Fibroblast of gingiva (primary cell): ENCODE measurements at regions not wholly inside any gene's neighbourhood (a gene's known extent, or its start where the extent isn't known, plus 50 kb on each side); places are given as distances from the start of the nearest gene placed in this dataset.
A peak's percentile ranks its signal among the peaks of the same experiment; 100 is the strongest.
"Not testable (repeated sequence)": the region's sequence is repeated elsewhere in the genome, so short reads cannot be mapped to it uniquely, and the experiment has no call there.

Source experiments
- DNase-seq: peaks from one replicate; pipeline ENCODE4 v3.0.0-alpha.2; 2011; ENCODE audit warnings: low read depth

- no peak for DNase-seq
These were observed 1259.0 kb upstream of the GOT2 start for GRCh38 chr16:59993101-59993500.

- no peak for DNase-seq
These were observed 1257.1 kb upstream of the GOT2 start for GRCh38 chr16:59991171-59991570.

DNA sequence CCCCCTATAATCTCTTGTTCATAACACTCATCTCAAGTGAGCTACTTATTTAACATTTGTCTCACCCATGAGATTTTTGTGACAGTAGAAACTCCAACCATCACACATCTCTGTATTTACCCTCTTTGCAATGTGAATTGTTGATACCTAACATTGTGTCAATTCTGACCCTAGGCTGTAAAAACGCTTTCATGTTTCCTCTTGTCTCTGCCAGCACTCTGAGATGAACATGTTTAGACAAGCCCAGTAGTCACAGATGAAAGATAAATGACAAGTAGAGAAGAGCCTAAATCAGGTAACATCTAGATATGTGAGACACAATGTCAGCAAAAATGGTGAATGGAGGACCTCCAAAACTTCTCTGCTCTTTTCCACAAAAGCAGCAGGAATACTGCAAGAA, 1254.5 kb upstream of the GOT2 start:
- no peak for DNase-seq

- no peak for DNase-seq
These were observed 1241.8 kb upstream of the GOT2 start for GRCh38 chr16:59975953-59976352.

GRCh38 chr16:59973966-59974365, 1239.8 kb upstream of the GOT2 start:
- no peak for DNase-seq

GRCh38 chr16:59971264-59971663, 1237.1 kb upstream of the GOT2 start:
- no peak for DNase-seq

DNA sequence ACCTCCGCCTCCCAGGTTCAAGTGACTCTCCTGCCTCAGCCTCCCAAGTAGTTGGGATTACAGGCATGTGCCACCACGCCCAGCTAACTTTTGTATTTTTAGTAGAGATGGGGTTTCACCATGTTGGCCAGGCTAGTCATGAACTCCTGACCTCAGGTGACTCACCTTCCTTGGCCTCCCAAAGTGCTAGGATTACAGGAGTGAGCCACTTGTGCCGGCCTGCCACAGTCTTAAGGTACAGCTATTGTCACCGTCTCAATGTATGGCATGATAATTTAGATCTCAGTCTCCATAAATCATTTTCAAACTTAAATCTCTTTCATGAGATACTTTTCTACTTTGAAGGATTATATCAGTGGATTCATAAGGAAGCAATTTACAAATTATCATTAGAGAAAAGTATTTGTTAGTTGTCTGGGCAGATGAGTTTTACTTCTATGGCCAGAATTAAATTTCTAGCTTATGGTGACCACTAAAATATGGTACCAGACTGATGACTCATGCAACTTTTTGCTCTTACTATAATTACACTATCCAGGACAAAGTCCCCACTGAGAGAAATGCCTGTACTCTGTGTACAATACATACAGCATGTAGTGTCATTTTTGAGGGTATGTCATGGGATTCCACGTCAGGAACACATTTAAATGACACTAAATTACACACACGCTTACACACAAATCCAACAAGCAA, 1230.3 kb upstream of the GOT2 start:
- no peak for DNase-seq

GRCh38 chr16:59959311-59959710, 1225.2 kb upstream of the GOT2 start:
- no peak for DNase-seq

- DNase-seq = peak; percentile 1
These were observed 1216.3 kb upstream of the GOT2 start for GRCh38 chr16:59950431-59950830.

DNA sequence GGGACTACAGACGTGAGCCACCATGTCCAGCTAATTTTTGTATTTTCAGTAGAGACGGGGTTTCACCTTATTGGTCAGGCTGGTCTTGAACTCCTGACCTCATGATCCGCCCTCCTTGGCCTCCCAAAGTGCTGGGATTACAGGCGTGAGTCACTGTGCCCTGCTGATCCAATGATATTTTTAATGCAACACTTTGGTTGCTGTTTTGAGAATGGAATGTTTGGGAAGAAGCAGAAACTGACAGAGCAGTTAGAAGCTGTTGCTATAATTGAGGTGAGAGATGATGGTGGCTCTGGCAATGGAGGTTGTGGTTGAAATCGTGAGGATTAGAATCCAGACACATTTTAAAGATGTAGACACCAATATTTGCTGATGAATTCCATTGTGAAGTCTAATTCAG, 1209.9 kb upstream of the GOT2 start:
- not testable (repeated sequence) for DNase-seq

DNA sequence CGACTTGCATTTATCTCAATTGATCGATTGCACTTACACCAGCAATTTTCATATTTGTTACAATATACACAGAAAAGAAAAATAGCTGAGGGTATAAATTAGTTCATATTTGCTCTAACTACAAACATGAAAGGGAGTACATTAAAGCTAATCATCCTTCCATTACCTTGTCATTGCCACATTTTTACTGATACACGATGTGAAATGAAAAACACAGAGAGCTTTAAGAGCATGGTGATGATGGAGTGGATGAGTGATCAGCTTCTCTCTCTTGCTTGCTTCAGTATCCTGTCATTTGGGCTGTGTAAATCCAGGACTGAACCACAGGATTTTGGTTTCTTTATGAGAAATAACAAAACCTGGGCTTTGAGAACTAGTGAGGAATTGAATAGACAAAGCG, 1207.5 kb upstream of the GOT2 start:
- DNase-seq = no peak

- no peak for DNase-seq
These were observed 1185.9 kb upstream of the GOT2 start for GRCh38 chr16:59920054-59920453.

DNA sequence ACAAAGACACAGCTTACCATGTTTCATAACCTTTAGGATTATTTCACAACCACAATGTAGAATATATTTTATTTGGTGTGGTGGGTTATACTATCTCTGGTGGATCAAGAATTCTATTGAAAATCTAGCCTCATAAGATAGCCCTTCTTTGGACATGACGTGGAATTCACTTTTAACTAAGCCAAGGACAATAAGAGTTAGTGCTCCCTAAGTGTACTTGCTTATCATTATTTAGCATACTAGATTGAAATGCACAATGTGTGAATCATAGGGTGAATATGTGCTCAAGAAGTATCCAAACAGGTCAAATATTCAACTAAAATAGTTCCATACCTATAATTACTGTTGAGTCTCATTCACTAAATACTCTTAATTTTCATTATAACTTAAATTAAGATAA, 1179.5 kb upstream of the GOT2 start:
- no peak for DNase-seq

- DNase-seq = no peak
These were observed 1175.1 kb upstream of the GOT2 start for GRCh38 chr16:59909262-59909661.

GRCh38 chr16:59907611-59908010, 1173.5 kb upstream of the GOT2 start:
- no peak for DNase-seq

GRCh38 chr16:59905606-59906005, 1171.5 kb upstream of the GOT2 start:
- DNase-seq = peak; percentile 62

DNA sequence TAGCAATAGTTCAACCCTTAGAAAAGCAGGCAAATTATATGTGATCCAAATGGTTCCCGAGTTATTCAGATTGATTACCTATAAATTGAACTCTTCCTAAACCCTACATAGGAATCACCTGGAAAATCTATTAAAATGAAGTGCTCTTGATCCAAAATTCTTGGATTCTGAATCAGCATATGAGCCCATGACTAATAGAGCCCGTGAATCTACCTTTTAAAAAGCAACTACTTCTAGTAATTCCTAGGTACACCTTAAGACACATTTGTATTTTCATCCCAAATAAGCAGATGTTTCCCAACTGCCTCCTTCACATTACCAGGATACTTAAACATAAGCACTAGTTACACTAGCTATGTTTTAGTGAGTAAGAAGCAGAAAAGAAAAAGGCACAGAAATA, 1171.0 kb upstream of the GOT2 start:
- DNase-seq = no peak

DNA sequence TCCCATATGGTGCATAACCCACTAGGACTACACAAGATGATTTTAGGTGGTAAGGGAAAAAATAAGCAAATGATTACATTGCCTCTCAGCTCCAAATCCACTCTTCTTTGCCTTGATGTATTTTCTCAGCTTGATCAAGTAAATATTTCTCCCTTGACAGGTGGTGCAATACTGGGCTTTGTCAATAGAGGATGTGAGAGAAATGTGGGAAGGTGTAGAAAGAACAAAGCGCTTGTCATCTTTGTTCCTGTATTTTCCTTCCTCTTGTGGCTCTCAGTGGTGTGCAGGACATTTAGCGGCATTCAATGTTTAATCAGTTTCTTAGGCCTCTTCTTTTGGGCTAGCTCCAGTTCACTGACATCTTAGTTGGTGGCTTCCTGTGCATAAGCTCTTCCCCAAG, 1165.8 kb upstream of the GOT2 start:
- no peak for DNase-seq

DNA sequence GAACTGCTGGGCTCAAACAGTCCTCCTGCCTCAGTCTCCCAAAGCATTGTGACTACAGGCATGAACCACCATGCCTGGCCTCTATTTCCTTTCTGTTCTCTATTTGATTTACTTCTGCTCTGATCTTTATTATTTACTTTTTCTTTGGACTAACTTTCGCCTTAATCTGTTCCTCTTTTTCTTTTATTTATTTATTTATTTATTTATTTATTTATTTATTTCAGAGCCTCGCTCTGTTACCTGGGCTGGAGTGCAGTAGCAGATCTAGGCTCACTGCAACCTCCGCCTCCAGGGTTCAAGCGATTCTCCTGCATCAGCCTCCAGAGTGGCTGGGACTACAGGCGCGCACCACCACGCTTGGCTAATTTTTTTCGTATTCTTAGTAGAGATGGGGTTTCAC, 1158.3 kb upstream of the GOT2 start:
- DNase-seq = no peak

GRCh38 chr16:59887856-59888255, 1153.7 kb upstream of the GOT2 start:
- DNase-seq = no peak

DNA sequence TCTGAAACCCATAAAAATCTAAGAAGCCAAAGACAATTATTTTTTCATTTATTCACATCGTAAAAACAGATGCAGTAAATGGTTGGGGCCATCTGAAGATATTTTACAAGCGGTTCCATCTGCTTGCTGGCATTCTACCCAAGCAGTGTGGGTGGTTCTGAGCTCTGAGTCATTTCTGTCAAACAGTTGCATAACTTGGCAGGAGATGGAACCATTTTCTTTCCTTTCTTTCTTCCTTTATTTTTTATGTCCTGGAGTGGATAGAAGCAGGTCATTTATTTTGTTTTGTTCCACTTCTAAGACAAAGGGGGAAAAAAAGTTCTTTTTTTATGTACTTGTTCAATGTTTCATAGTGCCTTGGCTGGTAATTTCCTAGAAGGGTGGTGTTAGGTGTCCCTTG, 1151.9 kb upstream of the GOT2 start:
- peak; percentile 79 for DNase-seq

DNA sequence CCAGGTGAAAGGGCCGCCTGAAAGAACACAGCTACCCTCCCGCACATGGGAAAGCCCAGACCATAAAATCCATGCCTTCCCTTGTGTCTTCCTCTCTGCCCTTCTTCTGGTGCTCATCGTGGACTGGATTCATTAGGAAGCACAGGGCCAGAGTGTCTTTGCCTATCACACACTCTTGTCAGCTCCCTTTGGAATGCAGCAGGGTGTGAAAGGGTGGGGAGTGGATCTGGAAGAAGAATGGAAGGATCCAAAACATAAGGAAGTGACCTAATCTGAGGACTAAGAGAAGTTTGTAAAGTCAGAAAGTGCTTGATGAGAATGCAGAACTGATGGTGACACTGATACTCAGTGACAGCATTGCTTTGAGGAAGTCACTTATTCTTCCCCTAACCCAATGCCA, 1147.3 kb upstream of the GOT2 start:
- no peak for DNase-seq

GRCh38 chr16:59880611-59881010, 1146.5 kb upstream of the GOT2 start:
- peak; percentile 14 for DNase-seq

DNA sequence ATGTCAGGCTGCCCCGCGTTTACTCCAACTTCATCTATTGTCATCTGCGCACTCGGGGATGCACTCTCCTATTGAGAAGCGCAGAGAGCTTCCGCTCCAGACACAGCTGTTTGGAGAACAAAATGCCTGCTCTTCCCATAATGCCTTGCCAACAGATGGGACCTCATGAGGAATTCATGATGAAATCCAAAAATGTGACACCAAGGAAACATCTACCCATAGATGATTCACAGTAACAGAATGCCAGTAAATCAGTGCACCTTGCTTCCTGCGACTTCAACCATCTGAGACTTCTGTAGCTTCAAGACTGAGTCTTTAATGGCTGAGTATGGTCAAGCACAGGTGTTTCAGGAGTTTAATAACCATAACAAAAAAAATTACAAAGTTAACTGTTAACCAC, 1144.9 kb upstream of the GOT2 start:
- no peak for DNase-seq

GRCh38 chr16:59878479-59878878, 1144.4 kb upstream of the GOT2 start:
- DNase-seq = peak; percentile 13
